ENCODE measurements at regions not wholly inside any gene's neighbourhood (a gene's known extent, or its start where the extent isn't known, plus 50 kb on each side); places are given as distances from the start of the nearest gene placed in this dataset.

DNA sequence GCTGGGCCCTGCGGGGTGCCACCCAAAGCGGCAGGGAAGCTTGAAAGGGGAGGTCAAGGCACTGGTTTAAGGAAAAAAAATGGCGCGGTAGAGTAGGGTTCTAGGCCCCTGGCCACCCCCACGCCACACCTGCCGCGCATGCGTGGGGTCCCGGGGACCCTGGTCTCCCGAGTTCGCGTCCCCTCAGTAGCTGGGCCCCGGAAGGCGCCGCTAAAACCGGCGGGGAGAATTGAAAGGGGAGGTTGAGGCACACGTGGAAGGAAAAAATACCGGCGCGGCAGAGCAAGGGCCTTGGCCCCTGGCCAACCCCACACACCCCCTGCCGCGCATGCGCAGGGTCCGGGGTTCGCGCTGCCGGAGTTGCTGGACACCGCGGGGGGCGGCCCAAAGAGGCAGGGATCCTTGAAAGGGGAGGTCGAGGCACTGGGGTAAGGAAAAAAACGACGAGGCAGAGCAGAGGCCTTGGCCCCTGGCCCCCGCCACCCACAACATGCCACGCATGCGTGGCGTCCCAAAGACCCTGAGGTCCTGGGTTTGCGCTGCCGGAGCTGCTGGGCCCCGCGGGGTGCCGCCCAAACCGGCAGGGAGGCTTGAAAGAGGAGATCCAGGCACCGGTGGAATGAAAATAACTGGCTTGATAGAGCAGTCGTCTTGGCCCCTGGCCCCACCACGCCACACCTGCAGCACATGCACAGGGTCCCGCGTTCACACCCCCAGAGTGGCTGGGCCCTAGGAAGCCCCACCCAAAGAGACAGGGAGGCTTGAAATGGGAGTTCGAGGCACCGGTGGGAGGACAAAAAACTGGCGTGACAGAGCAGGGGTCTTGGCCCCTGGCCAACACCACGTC is 314.5 kb downstream of the ALG10 start:
- TF ChIP-seq YY1 (IDR thresholded peaks at IDR 0.05; ENCODE audit: insufficient read depth, insufficient read length) (no peak), ZNF274 (IDR thresholded peaks at IDR 0.05; ENCODE audit: low read depth, low read length) (no peak)
